Activated CD4-positive, alpha-beta T cell treated with anti-CD3 and anti-CD28 coated beads for 36 hours (primary cell): ENCODE measurements at regions not wholly inside any gene's neighbourhood (a gene's known extent, or its start where the extent isn't known, plus 50 kb on each side); places are given as distances from the start of the nearest gene placed in this dataset.
"Not testable (repeated sequence)": the region's sequence is repeated elsewhere in the genome, so short reads cannot be mapped to it uniquely, and the experiment has no call there.

Experiments used
- ATAC-seq: fragments of 200-7000 bp; cut with Tn5 transposase; one replicate; pipeline ENCODE4 v1.10.0; 2021; ENCODE audit warnings: mild to moderate bottlenecking, moderate library complexity
- CTCF ChIA-PET: fragments of 350-600 bp; sonication (Branson Sonifier 250); formaldehyde crosslinking; loops from one replicate; lab custom pipeline; 2021; ENCODE audit warnings: antibody characterized with exemption; lab: Charles Lee
- POLR2A ChIA-PET: fragments of 350-600 bp; sonication (Branson Sonifier 250); formaldehyde crosslinking; loops from one replicate; lab custom pipeline; 2021; ENCODE audit warnings: antibody characterized with exemption, inconsistent platforms; lab: Charles Lee
- DNase-seq: peaks from one replicate; pipeline ENCODE4 v3.0.0-alpha.2; 2020
- H3K27ac Mint-ChIP-seq: one replicate; pipeline ENCODE4 v1.8.0; 2021; ENCODE audit warnings: mixed read lengths
- H3K27me3 Mint-ChIP-seq: one replicate; pipeline ENCODE4 v1.8.0; 2021; ENCODE audit warnings: mixed read lengths
- H3K36me3 Mint-ChIP-seq: one replicate; pipeline ENCODE4 v1.8.0; 2021; ENCODE audit warnings: low read depth, mixed read lengths
- H3K4me1 Mint-ChIP-seq: one replicate; pipeline ENCODE4 v1.8.0; 2021; ENCODE audit warnings: mixed read lengths
- H3K4me3 Mint-ChIP-seq: one replicate; pipeline ENCODE4 v1.8.0; 2021; ENCODE audit warnings: mild to moderate bottlenecking, moderate library complexity, mixed read lengths
- H3K9me3 Mint-ChIP-seq: one replicate; pipeline ENCODE4 v1.8.0; 2021; ENCODE audit warnings: low read depth, mixed read lengths
- intact Hi-C, 2 experiments: fragments of 100-400 bp; cut with DNase I in 1 of 2; cut with micrococcal nuclease in 1 of 2; formaldehyde crosslinking; loops; one replicate each; pipeline versions ENCODE4 v1.14.2 to v1.15.1; 2022 to 2024; cut with DNase I, micrococcal nuclease

DNA sequence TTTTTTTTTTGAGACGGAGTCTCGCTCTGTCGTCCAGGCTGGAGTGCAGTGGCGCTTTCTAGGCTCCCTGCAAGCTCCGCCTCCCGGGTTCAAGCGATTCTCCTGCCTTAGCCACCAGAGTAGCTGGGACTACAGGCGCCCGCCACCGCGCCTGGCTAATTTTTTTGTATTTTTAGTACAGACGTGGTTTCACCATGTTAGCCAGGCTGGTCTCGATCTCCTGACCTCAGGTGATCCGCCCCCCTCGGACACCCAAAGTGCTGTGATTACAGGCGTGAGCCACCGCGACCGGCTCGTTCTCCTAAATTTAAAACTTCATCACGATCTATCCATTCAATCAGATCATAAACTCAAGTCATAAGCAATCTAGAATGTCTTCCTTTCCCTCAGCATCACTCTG is 359.5 kb upstream of the BRINP3 start:
- H3K4me3 Mint-ChIP-seq, CTCF ChIA-PET, intact Hi-C loops, ATAC-seq, H3K27ac Mint-ChIP-seq, DNase-seq, H3K27me3 Mint-ChIP-seq, H3K4me1 Mint-ChIP-seq, POLR2A ChIA-PET, H3K9me3 Mint-ChIP-seq, H3K36me3 Mint-ChIP-seq: not testable (repeated sequence)

DNA sequence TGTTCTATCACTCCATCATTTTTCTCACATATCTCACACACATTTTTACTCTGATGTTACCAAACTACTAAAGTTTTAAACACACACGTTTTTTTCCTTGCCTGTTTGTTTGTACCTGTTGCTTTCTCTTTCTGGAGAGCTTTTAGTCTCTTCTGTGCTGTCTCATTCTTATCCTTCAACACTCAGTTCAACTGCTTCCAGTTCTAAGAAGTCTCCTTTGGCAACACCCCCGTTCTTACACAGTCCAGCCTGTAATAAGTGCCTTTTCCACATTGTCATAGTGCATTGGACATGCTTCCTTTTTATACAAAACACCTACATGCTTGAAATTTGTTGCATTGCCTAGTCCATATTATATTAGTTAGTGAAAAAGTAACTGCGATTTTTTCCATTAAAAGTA is 360.2 kb upstream of the BRINP3 start:
- intact Hi-C loops: no loop called here
- Mint-ChIP-seq H3K27ac (no peak overlapping the region), H3K9me3 (peaks cover 8% of the 10 kb centered on the region), H3K27me3 (no peaks in the 10 kb centered on the region), H3K4me1 (no peaks in the 10 kb centered on the region), H3K4me3 (no peak overlapping the region), H3K36me3 (no peaks in the 10 kb centered on the region)
- no peak for DNase-seq
- ChIA-PET POLR2A (no interaction called here), CTCF (no interaction called here)
- ATAC-seq: no peak

DNA sequence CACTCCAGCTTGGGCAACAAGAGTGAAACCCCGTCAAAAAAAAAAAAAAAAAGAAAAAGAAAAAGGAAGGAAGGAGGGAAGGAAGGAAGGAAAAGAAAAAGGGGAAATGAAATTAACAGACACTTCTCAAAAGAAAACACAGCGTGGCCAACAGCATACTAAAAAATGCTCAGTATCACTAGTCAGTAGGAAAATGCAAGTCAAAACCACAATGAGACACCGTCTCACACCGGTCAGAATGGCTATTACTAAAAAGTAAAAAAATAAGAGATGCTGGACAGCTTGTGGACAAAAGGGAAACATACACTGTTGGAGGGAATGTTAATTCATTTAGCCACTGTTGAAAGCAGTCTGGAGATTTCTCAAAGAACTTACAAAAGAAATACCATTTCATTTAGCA is 369.5 kb upstream of the BRINP3 start:
- intact Hi-C loops: no loop called here
- DNase-seq (no peak), ATAC-seq (no peak)
- Mint-ChIP-seq H3K27ac (no peak overlapping the region), H3K4me1 (no peaks in the 10 kb centered on the region), H3K36me3 (no peaks in the 10 kb centered on the region), H3K4me3 (no peak overlapping the region), H3K9me3 (peaks cover 2% of the 10 kb centered on the region), H3K27me3 (no peaks in the 10 kb centered on the region)
- ChIA-PET POLR2A (no interaction called here), CTCF (no interaction called here)

DNA sequence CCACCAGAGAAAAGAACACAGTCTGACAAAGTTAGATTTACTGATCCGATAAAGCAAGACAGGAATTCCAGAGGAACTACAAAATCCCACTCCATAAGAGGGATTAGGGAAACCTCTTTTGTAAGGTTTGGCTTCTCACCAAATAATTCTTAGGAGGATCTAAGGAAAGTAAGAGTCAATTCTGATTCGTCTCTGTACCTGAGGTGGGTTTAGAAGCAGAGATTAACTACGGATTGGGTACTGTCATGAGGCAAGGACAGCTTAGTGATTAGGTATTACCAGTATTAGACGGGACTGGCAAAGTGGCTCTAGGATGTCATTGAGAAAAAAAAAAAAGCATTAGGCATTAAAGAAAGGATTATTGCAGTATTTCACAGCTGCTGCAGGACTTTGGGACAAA is 371.7 kb upstream of the BRINP3 start:
- no peaks in the 10 kb centered on the region for H3K36me3 Mint-ChIP-seq
- no peak overlapping the region for H3K27ac Mint-ChIP-seq
- ATAC-seq (no peak), DNase-seq (no peak)
- H3K4me1 Mint-ChIP-seq: no peaks in the 10 kb centered on the region
- H3K4me3 Mint-ChIP-seq: no peak overlapping the region
- CTCF ChIA-PET: no interaction called here
- no peaks in the 10 kb centered on the region for H3K27me3 Mint-ChIP-seq
- H3K9me3 Mint-ChIP-seq: peaks cover 7% of the 10 kb centered on the region
- intact Hi-C loops: no loop called here
- POLR2A ChIA-PET: no interaction called here

DNA sequence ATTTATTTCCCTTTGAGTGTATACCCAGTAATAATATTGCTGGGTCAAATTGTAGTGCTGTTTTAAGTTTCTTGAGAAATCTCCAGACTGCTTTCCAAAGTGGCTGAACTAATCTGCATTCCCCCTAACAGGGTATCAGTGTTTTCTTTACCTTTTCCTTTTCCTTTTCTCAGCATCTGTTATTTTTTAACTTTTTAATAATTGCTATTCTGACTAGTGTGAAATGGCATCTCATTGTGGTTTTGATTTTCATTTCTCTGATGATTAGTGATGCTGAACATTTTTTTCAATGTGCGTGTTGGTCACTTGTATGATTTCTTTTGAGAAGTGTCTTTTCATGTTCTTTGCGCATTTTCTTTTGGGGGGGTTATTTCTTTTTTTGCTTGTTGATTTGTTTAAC is 374.9 kb upstream of the BRINP3 start:
- ChIA-PET CTCF (no interaction called here), POLR2A (no interaction called here)
- Mint-ChIP-seq H3K27ac (no peak overlapping the region), H3K4me3 (no peak overlapping the region), H3K36me3 (no peaks in the 10 kb centered on the region), H3K9me3 (peaks cover 14% of the 10 kb centered on the region), H3K4me1 (no peaks in the 10 kb centered on the region), H3K27me3 (no peaks in the 10 kb centered on the region)
- intact Hi-C loops: no loop called here
- ATAC-seq (no peak), DNase-seq (no peak)

DNA sequence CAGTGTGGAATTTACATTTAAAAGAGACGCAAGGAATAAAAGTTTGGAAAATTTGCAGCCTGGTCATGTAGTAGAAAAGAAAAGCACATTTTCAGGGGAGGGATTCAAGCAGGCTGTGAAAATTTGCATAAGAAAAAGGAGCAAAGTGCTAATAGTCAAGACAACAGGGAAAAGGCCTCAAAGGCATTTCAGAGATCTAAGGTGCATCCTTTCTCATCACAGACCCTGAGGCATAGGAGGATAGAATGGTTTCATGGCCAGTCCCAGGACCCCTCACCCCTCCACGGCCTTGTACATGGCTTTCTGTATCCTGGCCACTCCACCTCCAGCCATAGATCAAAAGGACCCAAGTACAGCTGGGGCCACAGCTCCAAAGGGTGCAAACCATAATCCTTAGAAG is 380.5 kb upstream of the BRINP3 start:
- ATAC-seq (no peak), DNase-seq (no peak)
- CTCF ChIA-PET: no interaction called here
- Mint-ChIP-seq H3K27me3 (no peaks in the 10 kb centered on the region), H3K36me3 (no peaks in the 10 kb centered on the region), H3K27ac (no peak overlapping the region), H3K4me1 (no peaks in the 10 kb centered on the region), H3K9me3 (peaks cover 14% of the 10 kb centered on the region), H3K4me3 (no peak overlapping the region)
- POLR2A ChIA-PET: no interaction called here
- intact Hi-C loops: no loop called here

DNA sequence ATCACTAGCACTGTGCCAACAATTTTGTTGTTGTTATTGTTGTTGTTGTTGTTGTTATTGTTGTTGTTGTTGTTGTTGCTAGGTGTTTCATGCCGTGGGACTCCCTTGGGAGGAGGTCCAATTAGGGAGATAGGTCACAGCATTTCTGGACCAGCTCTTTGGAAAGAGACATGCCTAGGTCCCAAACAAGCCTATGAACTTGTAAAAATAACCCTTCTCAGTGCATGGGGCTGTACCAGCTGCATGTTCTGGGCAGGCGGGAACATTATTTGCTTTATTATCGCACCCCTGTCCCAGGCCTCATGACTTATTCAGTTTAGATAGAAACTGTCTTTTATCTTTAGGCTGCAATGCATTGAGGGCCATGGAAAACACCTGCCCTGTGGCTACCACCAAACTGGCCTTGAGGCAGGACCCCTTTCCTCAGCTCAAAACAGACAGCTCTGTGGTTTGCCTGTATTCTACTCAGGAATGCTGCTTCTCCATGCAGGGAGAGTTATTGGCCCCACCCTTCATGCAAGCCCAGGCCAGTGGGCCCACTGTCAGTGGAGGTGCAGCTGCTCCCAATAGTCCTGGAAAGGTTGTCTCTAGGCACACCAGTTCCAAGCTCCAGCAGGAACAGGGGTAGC is 386.5 kb upstream of the BRINP3 start:
- Mint-ChIP-seq H3K27me3 (no peaks in the 10 kb centered on the region), H3K36me3 (no peaks in the 10 kb centered on the region), H3K27ac (no peak overlapping the region), H3K9me3 (peaks cover 2% of the 10 kb centered on the region), H3K4me1 (no peaks in the 10 kb centered on the region), H3K4me3 (no peak overlapping the region)
- ChIA-PET POLR2A (no interaction called here), CTCF (no interaction called here)
- DNase-seq: no peak
- intact Hi-C loops: no loop called here
- no peak for ATAC-seq

DNA sequence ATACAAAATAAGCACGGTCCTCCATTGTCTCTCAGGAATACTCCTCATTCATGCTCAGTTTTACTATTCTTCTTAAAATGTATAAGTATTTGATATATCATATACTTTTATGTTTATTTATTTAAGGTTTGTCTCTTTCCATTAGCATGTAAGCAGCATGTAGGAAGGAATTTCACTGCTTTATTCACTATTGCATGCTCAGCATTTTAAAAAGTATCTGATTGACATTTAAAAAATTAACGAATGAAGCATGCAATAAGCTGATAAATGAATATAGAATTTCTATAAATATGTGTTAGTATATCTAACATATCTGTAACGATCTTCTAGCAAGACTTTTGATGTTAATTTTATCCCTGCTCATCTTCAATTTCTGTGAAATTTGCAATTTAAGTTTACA is 402.7 kb upstream of the BRINP3 start:
- DNase-seq (no peak), ATAC-seq (no peak)
- intact Hi-C loops: no loop called here
- no peaks in the 10 kb centered on the region for H3K36me3 Mint-ChIP-seq
- no peaks in the 10 kb centered on the region for H3K4me1 Mint-ChIP-seq
- H3K9me3 Mint-ChIP-seq: peaks cover 3% of the 10 kb centered on the region
- CTCF ChIA-PET: interaction anchor here (0.7 kb wide), 1 partner anchor 10 kb away, joined by 4 read pairs; no protein-coding TSS in a partner anchor
- POLR2A ChIA-PET: no interaction called here
- no peak overlapping the region for H3K27ac Mint-ChIP-seq
- H3K27me3 Mint-ChIP-seq: no peaks in the 10 kb centered on the region
- no peak overlapping the region for H3K4me3 Mint-ChIP-seq

DNA sequence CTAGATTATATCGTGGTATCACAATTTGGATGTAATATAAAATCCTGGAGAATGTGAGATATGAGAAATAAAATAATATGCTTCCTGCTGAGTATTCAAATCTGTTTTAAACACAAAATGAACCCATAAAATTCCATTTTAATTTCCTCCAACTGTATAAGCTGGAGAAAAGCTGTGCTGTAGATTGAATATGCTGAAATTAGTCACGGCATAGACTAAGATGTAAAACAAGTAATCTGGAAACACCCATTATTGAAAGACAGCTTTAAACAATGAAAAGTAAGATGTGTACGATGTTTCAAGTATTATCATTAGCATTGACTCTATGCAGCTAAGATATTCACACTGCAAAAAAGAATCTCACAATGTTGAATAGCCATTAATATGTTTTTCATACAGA is 403.4 kb upstream of the BRINP3 start:
- H3K27ac Mint-ChIP-seq: no peak overlapping the region
- ChIA-PET CTCF (interaction anchor here (0.7 kb wide), 1 partner anchor 10 kb away, joined by 4 read pairs; no protein-coding TSS in a partner anchor), POLR2A (no interaction called here)
- H3K27me3 Mint-ChIP-seq: no peaks in the 10 kb centered on the region
- no peak for DNase-seq
- no peak for ATAC-seq
- intact Hi-C loops: no loop called here
- peaks cover 6% of the 10 kb centered on the region for H3K9me3 Mint-ChIP-seq
- no peaks in the 10 kb centered on the region for H3K36me3 Mint-ChIP-seq
- H3K4me1 Mint-ChIP-seq: no peaks in the 10 kb centered on the region
- H3K4me3 Mint-ChIP-seq: no peak overlapping the region

DNA sequence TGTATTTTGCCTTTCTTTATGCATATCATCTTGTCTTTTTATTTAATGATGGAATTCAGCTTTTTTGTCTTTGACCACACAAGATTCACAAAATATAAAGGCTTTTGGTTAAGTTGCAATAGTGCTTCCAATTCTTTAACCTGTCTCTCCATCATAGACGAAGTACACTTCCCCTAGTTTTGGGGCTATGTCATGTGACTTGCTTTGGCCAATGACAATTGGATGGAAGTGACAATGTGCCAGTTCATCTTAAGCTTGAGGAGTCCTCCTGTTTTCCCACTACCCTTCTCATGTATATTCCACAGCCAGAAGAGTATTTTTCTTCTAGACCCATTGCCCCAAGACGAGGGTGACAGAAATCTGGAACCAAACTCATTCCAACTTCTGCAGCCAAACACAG is 419.6 kb upstream of the BRINP3 start:
- ChIA-PET CTCF (no interaction called here), POLR2A (no interaction called here)
- Mint-ChIP-seq H3K36me3 (no peaks in the 10 kb centered on the region), H3K4me1 (no peaks in the 10 kb centered on the region), H3K9me3 (peaks cover 11% of the 10 kb centered on the region), H3K4me3 (no peak overlapping the region), H3K27ac (no peak overlapping the region), H3K27me3 (no peaks in the 10 kb centered on the region)
- intact Hi-C loops: no loop called here
- ATAC-seq: no peak
- no peak for DNase-seq

DNA sequence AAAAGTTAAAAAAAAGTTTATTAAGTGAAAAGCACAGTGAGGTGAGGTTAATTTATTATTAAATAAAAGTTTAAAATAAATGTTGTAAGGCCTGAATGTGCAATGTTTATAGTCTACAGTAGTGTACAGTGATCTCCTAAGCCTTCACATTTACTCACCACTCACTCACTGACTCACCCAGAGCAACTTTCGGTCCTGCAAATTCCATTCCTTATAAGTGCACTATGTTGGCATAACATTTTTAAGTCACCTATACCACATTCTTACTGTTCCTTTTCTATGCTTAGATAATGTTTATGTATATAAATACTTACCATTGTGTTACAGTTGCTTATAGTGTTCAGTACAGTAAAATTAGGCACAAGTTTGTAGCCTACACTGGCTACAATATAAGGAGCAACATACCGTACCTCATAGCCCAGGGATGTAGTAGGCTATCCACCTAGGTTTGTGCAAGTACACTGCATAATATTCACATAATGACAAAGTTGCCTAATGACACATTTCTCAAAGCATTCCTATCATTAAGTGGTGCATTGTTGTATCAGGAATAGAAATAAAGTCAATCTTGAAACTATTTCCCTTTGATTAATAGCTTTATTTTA is 426.5 kb upstream of the BRINP3 start:
- POLR2A ChIA-PET: no interaction called here
- no peak for ATAC-seq
- intact Hi-C loops: no loop called here
- no peak overlapping the region for H3K4me3 Mint-ChIP-seq
- H3K27ac Mint-ChIP-seq: no peak overlapping the region
- peaks cover 6% of the 10 kb centered on the region for H3K9me3 Mint-ChIP-seq
- no peak for DNase-seq
- no peaks in the 10 kb centered on the region for H3K4me1 Mint-ChIP-seq
- CTCF ChIA-PET: no interaction called here
- no peaks in the 10 kb centered on the region for H3K36me3 Mint-ChIP-seq
- no peaks in the 10 kb centered on the region for H3K27me3 Mint-ChIP-seq

DNA sequence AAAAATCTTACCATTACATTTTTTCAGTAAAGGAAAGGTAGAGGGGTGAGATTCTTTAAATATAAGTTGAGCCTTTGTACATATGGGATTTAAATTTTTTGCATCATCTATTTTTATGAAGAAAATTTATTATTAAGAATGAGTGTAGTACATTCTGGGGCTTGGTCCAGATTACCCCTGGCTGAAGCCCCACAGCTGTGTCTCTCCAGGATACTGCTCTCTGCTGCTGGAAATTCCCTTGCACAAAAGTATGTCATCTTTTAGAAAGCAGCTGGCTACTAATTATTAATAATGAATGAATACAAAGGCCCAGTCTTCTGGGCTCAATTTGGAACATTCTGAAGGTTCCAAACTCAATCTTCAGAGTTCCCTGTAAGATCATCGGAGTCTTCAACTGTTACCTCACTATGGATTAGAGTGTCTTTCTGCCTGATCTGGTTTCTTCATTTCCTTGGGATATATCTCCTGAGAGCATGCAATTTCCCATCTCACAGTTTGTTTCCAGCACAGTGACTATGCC is 428.6 kb upstream of the BRINP3 start:
- no peak for DNase-seq
- CTCF ChIA-PET: no interaction called here
- no peaks in the 10 kb centered on the region for H3K4me1 Mint-ChIP-seq

More for the DNA sequence above, 428.6 kb upstream of the BRINP3 start:
- no peak overlapping the region for H3K27ac Mint-ChIP-seq
- no peak overlapping the region for H3K4me3 Mint-ChIP-seq
- no peaks in the 10 kb centered on the region for H3K27me3 Mint-ChIP-seq
- no peaks in the 10 kb centered on the region for H3K36me3 Mint-ChIP-seq
- intact Hi-C loops: no loop called here
- no peak for ATAC-seq
- peaks cover 2% of the 10 kb centered on the region for H3K9me3 Mint-ChIP-seq
- POLR2A ChIA-PET: no interaction called here
